GM21367 (cell line): ENCODE measurements at regions not wholly inside any gene's neighbourhood (a gene's known extent, or its start where the extent isn't known, plus 50 kb on each side); places are given as distances from the start of the nearest gene placed in this dataset.
"Not testable (repeated sequence)": the region's sequence is repeated elsewhere in the genome, so short reads cannot be mapped to it uniquely, and the experiment has no call there.

Experiments
- ATAC-seq: cut with Tn5 transposase; IDR thresholded peaks from one replicate; pipeline ENCODE4 v1.9.1; 2021; ENCODE audit not compliant: unreplicated experiment

GRCh38 chr18:41073372-41073954 lies 881.6 kb upstream of the PIK3C3 start:
- ATAC-seq: no peak

GRCh38 chr18:41072946-41073345 lies 882.1 kb upstream of the PIK3C3 start:
- ATAC-seq: no peak

- no peak for ATAC-seq
These were observed 883.2 kb upstream of the PIK3C3 start for GRCh38 chr18:41071826-41072225.

GRCh38 chr18:41069167-41069566 lies 885.9 kb upstream of the PIK3C3 start:
- no peak for ATAC-seq

GRCh38 chr18:41064916-41065315 lies 890.1 kb upstream of the PIK3C3 start:
- no peak for ATAC-seq

GRCh38 chr18:41060967-41061366 lies 894.1 kb upstream of the PIK3C3 start:
- no peak for ATAC-seq

GRCh38 chr18:41059126-41059415 lies 896.0 kb upstream of the PIK3C3 start:
- no peak for ATAC-seq

- no peak for ATAC-seq
These were observed 896.5 kb upstream of the PIK3C3 start for GRCh38 chr18:41058351-41059125.

- no peak for ATAC-seq
These were observed 902.4 kb upstream of the PIK3C3 start for GRCh38 chr18:41052625-41053024.

GRCh38 chr18:41046250-41046649 lies 908.8 kb upstream of the PIK3C3 start:
- not testable (repeated sequence) for ATAC-seq

GRCh38 chr18:41043876-41044275 lies 911.2 kb upstream of the PIK3C3 start:
- ATAC-seq: no peak

GRCh38 chr18:41042866-41043265 lies 912.2 kb upstream of the PIK3C3 start:
- ATAC-seq: no peak

- ATAC-seq: no peak
These were observed 917.0 kb upstream of the PIK3C3 start for GRCh38 chr18:41038071-41038470.

GRCh38 chr18:41036346-41036745 lies 918.7 kb upstream of the PIK3C3 start:
- ATAC-seq: no peak

GRCh38 chr18:41034413-41034812 lies 920.6 kb upstream of the PIK3C3 start:
- ATAC-seq: no peak

- ATAC-seq: no peak
These were observed 929.4 kb upstream of the PIK3C3 start for GRCh38 chr18:41025666-41026065.

- no peak for ATAC-seq
These were observed 930.2 kb upstream of the PIK3C3 start for GRCh38 chr18:41024792-41025191.

GRCh38 chr18:41022484-41022883 lies 932.5 kb upstream of the PIK3C3 start:
- ATAC-seq: no peak

- ATAC-seq: no peak
These were observed 933.9 kb upstream of the PIK3C3 start for GRCh38 chr18:41021089-41021488.

GRCh38 chr18:41012194-41012593 lies 942.8 kb upstream of the PIK3C3 start:
- ATAC-seq: no peak

- no peak for ATAC-seq
These were observed 945.1 kb upstream of the PIK3C3 start for GRCh38 chr18:41009926-41010325.

GRCh38 chr18:41004324-41004723 lies 950.7 kb upstream of the PIK3C3 start:
- no peak for ATAC-seq

- no peak for ATAC-seq
These were observed 959.5 kb upstream of the PIK3C3 start for GRCh38 chr18:40995529-40995928.
